Neural progenitor cell (in vitro differentiated cells): ENCODE measurements at regions not wholly inside any gene's neighbourhood (a gene's known extent, or its start where the extent isn't known, plus 50 kb on each side); places are given as distances from the start of the nearest gene placed in this dataset.

Experiments
- CTCF ChIP-seq: fragments of 200-600 bp; sonication (generic); IDR thresholded peaks from 2 replicates; pipeline ENCODE4 v1.5.1; 2017; ENCODE audit warnings: antibody characterized with exemption, mild to moderate bottlenecking
- EZH2phosphoT487 ChIP-seq: fragments of 200-600 bp; sonication (generic); IDR thresholded peaks from 2 replicates; pipeline ENCODE4 v1.6.1; 2017; ENCODE audit warnings: antibody characterized with exemption

DNA sequence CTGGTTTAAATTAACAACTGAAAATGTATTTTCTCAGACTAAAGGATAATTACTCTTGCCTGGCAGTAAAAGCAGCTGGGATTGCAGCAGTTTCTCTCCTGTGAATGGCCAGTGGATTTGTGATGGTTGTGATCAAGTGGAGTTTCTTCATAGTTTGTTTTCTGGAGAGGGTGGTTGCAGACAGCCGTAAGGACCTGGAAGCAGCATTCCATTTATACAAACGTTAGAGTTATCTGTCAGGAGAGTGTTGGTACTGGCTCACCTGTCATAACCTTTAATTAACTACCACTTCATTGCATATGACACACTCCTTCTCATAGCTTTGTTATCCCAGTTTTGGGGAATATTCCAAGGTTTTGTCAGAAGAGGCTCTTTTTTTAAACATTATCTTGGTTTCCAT lies 258.4 kb upstream of the SLC10A2 start:
- TF ChIP-seq CTCF (no peak), EZH2phosphoT487 (no peak)
